ENCODE measurements at regions not wholly inside any gene's neighbourhood (a gene's known extent, or its start where the extent isn't known, plus 50 kb on each side); places are given as distances from the start of the nearest gene placed in this dataset.
"Not testable (repeated sequence)": the region's sequence is repeated elsewhere in the genome, so short reads cannot be mapped to it uniquely, and the experiment has no call there.

GRCh38 chr7:19919261-19920095 lies 146.1 kb upstream of the TMEM196 start:
- in situ Hi-C loops (cut with HindIII; ENCODE audit: low pct_unique_long_range_greater_than_20kb, low sequenced_read_pairs) = no loop called here
- no peak for DNase-seq (ENCODE audit: low read depth)

GRCh38 chr7:19916046-19916445 lies 142.6 kb upstream of the TMEM196 start:
- peak; percentile 60 for DNase-seq (ENCODE audit: low read depth)
- in situ Hi-C loops (cut with HindIII; ENCODE audit: low pct_unique_long_range_greater_than_20kb, low sequenced_read_pairs) = no loop called here

- in situ Hi-C loops (cut with HindIII; ENCODE audit: low pct_unique_long_range_greater_than_20kb, low sequenced_read_pairs) = no loop called here
- no peak for DNase-seq (ENCODE audit: low read depth)
Measured at GRCh38 chr7:19915596-19915995, 142.2 kb upstream of the TMEM196 start.

GRCh38 chr7:19914866-19915265 lies 141.4 kb upstream of the TMEM196 start:
- no peak for DNase-seq (ENCODE audit: low read depth)
- in situ Hi-C loops (cut with HindIII; ENCODE audit: low pct_unique_long_range_greater_than_20kb, low sequenced_read_pairs) = no loop called here

DNA sequence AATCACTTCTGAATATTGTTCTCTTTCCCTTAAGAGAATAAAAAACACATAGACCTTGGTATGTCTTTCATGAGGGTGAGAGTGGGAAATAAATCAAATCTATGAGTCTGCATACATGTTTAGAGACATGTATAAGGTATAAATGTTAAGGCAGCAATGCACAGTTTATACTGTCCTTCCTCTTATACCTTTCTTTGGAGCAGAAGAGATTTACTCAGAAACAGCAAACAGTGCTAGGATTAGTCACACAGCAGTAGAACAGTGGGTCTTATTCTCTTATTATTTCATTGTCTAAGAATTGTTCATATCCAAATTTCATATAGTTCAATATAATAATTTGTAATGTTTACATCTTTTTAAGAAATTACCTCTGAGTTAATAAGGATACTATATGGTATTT lies 126.7 kb upstream of the TMEM196 start:
- DNase-seq (ENCODE audit: low read depth) = no peak
- in situ Hi-C loops (cut with HindIII; ENCODE audit: low pct_unique_long_range_greater_than_20kb, low sequenced_read_pairs) = no loop called here

- in situ Hi-C loops (cut with HindIII; ENCODE audit: low pct_unique_long_range_greater_than_20kb, low sequenced_read_pairs) = no loop called here
- peak; percentile 97 for DNase-seq (ENCODE audit: low read depth)
Measured at GRCh38 chr7:19899529-19899928, 126.1 kb upstream of the TMEM196 start.

- DNase-seq (ENCODE audit: low read depth); in situ Hi-C loops (cut with HindIII; ENCODE audit: low pct_unique_long_range_greater_than_20kb, low sequenced_read_pairs): not testable (repeated sequence)
Measured at GRCh38 chr7:19882893-19883292, 109.5 kb upstream of the TMEM196 start.

GRCh38 chr7:19872094-19872493 lies 98.7 kb upstream of the TMEM196 start:
- in situ Hi-C loops (cut with HindIII; ENCODE audit: low pct_unique_long_range_greater_than_20kb, low sequenced_read_pairs) = no loop called here

DNA sequence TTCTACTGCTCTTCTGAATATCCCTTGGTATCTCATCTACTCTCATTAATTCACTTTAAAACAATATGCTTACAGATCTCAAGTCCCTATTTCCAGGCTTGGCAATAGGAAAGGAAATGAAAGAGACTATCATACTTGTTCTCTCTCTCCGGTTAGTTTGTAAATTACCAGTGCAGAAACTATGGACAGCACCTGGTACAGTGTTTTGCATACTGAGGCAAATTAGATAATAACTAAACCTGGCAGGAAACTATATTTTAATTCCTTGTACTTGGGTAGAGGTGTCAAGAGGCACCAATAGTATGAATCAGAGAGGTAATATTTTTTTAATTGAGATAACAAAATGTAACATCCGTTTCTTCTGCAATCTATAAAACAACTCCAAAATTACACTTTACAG lies 97.7 kb upstream of the TMEM196 start:
- DNase-seq (ENCODE audit: low read depth) = no peak
- in situ Hi-C loops (cut with HindIII; ENCODE audit: low pct_unique_long_range_greater_than_20kb, low sequenced_read_pairs) = no loop called here

More at GRCh38 chr7:19872094-19872493, 98.7 kb upstream of the TMEM196 start:
- DNase-seq (ENCODE audit: low read depth) = no peak

- in situ Hi-C loops (cut with HindIII; ENCODE audit: low pct_unique_long_range_greater_than_20kb, low sequenced_read_pairs) = no loop called here
- no peak for DNase-seq (ENCODE audit: low read depth)
Measured at GRCh38 chr7:19869979-19870378, 96.6 kb upstream of the TMEM196 start.

GRCh38 chr7:19853261-19853832 lies 79.9 kb upstream of the TMEM196 start:
- in situ Hi-C loops (cut with HindIII; ENCODE audit: low pct_unique_long_range_greater_than_20kb, low sequenced_read_pairs) = no loop called here
- DNase-seq (ENCODE audit: low read depth) = no peak

DNA sequence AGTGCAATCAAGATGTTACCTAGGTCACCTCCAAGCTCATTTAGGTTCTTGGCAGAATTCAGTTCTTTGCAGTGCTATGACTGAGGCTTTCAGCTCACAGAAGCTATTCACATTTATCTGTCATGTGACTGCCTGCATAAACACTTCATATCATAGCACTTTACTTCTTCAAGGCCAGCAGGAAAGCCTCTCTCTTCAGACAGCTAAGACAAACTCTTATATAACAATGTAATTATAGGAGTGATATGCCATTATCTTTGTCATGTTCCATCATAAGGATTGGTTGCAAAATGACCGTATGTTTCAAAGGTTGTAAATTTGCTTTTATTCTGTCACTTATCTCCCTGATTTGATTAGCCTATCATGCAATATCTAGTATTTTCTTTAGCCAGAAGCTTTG lies 78.8 kb upstream of the TMEM196 start:
- DNase-seq (ENCODE audit: low read depth) = no peak
- in situ Hi-C loops (cut with HindIII; ENCODE audit: low pct_unique_long_range_greater_than_20kb, low sequenced_read_pairs) = no loop called here

DNA sequence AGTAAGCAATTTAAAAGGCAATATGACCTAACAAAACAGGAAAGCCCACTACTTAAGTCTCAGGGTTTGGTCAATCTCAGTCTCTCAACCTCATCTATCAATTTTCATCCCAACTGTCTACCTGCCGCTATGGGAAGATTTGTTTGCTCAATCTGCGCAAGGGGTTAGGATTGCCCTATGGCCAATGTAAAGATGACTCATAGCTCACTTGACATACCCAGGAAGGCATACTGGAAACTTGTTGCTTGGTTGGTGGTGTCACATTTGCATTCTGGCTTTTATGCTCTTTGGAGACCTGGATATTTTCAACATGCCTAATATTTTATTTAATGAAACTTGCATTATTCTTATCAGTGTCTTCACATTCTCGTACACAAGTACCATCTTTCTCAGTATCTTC lies 78.1 kb upstream of the TMEM196 start:
- in situ Hi-C loops (cut with HindIII; ENCODE audit: low pct_unique_long_range_greater_than_20kb, low sequenced_read_pairs) = no loop called here

GRCh38 chr7:19834566-19834965 lies 61.1 kb upstream of the TMEM196 start:
- DNase-seq (ENCODE audit: low read depth) = peak; percentile 78

More for the DNA sequence above, 78.1 kb upstream of the TMEM196 start:
- no peak for DNase-seq (ENCODE audit: low read depth)

DNA sequence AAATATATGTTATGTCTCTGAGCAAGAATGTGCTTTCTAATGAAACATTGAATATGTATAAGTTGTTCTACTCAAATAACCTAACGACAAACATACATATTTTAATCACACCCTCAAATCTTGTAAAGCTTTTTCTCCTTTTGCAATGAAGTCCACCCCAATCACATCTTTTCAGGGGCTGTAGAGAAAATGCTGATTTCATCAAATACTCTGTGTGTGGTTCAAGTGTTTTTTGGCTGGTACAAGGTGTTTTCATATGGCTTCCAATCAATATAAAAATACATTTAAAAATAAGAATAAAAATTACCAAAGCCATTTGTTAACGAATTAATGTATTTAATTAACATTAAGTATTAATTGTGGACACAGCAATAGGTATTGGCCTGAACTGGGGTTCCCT lies 57.2 kb upstream of the TMEM196 start:
- no peak for DNase-seq (ENCODE audit: low read depth)
- in situ Hi-C loops (cut with HindIII; ENCODE audit: low pct_unique_long_range_greater_than_20kb, low sequenced_read_pairs) = no loop called here

More at GRCh38 chr7:19834566-19834965, 61.1 kb upstream of the TMEM196 start:
- in situ Hi-C loops (cut with HindIII; ENCODE audit: low pct_unique_long_range_greater_than_20kb, low sequenced_read_pairs) = no loop called here

Measured in Caki2 (cell line).